ENCODE measurements at regions not wholly inside any gene's neighbourhood (a gene's known extent, or its start where the extent isn't known, plus 50 kb on each side); places are given as distances from the start of the nearest gene placed in this dataset.

DNA sequence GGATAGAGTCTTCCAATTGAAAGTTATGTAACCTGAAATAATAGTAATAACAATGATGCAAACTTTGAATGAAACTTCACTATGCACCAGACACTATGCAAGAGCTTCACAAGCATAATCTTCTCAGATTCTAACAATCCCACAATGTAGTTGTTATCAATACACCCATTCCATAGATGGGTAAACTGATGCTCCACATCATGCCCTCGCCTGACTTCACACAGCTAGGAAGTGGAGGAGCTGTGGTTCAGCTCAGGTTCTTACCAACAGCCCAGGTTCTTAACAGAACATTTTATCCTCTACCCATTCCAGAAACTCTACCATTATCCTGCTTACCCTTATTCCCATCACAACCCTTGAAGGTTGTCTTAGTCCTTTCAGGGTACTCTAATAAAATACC lies 50.4 kb upstream of the HMGXB4 start:
- DNase-seq (ENCODE audit: low read depth): no peak
- no peak overlapping the region for H3K4me3 ChIP-seq (ENCODE audit: low read depth, low read length)
- TF ChIP-seq, protein P1, sequence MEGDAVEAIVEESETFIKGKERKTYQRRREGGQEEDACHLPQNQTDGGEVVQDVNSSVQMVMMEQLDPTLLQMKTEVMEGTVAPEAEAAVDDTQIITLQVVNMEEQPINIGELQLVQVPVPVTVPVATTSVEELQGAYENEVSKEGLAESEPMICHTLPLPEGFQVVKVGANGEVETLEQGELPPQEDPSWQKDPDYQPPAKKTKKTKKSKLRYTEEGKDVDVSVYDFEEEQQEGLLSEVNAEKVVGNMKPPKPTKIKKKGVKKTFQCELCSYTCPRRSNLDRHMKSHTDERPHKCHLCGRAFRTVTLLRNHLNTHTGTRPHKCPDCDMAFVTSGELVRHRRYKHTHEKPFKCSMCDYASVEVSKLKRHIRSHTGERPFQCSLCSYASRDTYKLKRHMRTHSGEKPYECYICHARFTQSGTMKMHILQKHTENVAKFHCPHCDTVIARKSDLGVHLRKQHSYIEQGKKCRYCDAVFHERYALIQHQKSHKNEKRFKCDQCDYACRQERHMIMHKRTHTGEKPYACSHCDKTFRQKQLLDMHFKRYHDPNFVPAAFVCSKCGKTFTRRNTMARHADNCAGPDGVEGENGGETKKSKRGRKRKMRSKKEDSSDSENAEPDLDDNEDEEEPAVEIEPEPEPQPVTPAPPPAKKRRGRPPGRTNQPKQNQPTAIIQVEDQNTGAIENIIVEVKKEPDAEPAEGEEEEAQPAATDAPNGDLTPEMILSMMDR (IDR thresholded peaks at IDR 0.05; ENCODE audit: low read depth, low read length): no peak
- TF ChIP-seq MAX (IDR thresholded peaks at IDR 0.05; ENCODE audit: low read depth, low read length): no peak
- no peak for TF ChIP-seq MYC (IDR thresholded peaks at IDR 0.05; ENCODE audit: low read depth, low read length)
- no peak for TF ChIP-seq POLR2A (IDR thresholded peaks at IDR 0.05; ENCODE audit: extremely low read depth, insufficient read length)

Measured in NB4 (cell line).